ENCODE measurements at regions not wholly inside any gene's neighbourhood (a gene's known extent, or its start where the extent isn't known, plus 50 kb on each side); places are given as distances from the start of the nearest gene placed in this dataset.

DNA sequence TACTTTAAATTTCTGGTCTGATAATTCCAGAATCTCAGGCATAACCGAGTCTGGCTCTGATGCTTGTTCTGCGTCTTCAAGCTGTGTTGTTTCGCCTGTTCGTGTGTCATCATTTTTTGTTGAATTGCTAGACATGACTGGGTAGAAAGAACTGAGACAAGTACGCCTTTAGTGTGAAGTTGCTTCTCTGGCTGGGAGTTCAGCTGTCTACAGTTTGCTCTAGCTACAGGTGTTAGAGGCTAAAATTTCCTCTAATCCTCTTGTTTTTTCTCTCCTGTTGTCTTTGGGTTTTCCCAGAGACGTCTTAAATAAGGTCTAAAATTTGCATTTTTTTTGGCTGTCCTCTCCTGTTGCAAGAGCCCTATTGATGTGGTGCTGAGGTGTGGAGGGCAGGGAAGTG is 100.3 kb downstream of the FAM50B start:
- H3K9me3 Mint-ChIP-seq (ENCODE audit: unreplicated experiment) = peaks cover 13% of the 10 kb centered on the region
- peaks cover 6% of the 10 kb centered on the region for H3K27me3 Mint-ChIP-seq (ENCODE audit: insufficient read depth, unreplicated experiment)
- no peaks in the 10 kb centered on the region for H3K27me3 ChIP-seq (replicated peaks; ENCODE audit: control insufficient read depth, insufficient read depth, low read length)
- no peak overlapping the region for H3K27ac Mint-ChIP-seq (ENCODE audit: unreplicated experiment)
- ChIA-PET POLR2A (no interaction called here), CTCF (no interaction called here)
- H3K4me1 ChIP-seq = no peaks in the 10 kb centered on the region
- H3K4me3 Mint-ChIP-seq (ENCODE audit: unreplicated experiment) = no peak overlapping the region
- no peaks in the 10 kb centered on the region for H3K4me1 Mint-ChIP-seq (ENCODE audit: low read depth, unreplicated experiment)
- no peaks in the 10 kb centered on the region for H3K36me3 Mint-ChIP-seq (ENCODE audit: insufficient read depth, unreplicated experiment)
- no peaks in the 10 kb centered on the region for H3K36me3 ChIP-seq (ENCODE audit: control insufficient read depth, insufficient read depth, low read length)
- no TSS peak for BruUV-seq (replicated peaks)
- no peaks in the 10 kb centered on the region for H3K9me3 ChIP-seq
- intact Hi-C loops (cut with micrococcal nuclease; ENCODE audit: unreplicated experiment) = no loop called here
- no peak for DNase-seq
- no peak overlapping the region for H3K4me3 ChIP-seq (ENCODE audit: low read depth, low read length)
- TF ChIP-seq, protein P1, sequence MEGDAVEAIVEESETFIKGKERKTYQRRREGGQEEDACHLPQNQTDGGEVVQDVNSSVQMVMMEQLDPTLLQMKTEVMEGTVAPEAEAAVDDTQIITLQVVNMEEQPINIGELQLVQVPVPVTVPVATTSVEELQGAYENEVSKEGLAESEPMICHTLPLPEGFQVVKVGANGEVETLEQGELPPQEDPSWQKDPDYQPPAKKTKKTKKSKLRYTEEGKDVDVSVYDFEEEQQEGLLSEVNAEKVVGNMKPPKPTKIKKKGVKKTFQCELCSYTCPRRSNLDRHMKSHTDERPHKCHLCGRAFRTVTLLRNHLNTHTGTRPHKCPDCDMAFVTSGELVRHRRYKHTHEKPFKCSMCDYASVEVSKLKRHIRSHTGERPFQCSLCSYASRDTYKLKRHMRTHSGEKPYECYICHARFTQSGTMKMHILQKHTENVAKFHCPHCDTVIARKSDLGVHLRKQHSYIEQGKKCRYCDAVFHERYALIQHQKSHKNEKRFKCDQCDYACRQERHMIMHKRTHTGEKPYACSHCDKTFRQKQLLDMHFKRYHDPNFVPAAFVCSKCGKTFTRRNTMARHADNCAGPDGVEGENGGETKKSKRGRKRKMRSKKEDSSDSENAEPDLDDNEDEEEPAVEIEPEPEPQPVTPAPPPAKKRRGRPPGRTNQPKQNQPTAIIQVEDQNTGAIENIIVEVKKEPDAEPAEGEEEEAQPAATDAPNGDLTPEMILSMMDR (IDR thresholded peaks at IDR 0.05; ENCODE audit: insufficient read depth in 1 of 2, low read depth in 1 of 2, low read length in 1 of 2, severe bottlenecking in 1 of 2, unreplicated experiment in 1 of 2) = no peak

DNA sequence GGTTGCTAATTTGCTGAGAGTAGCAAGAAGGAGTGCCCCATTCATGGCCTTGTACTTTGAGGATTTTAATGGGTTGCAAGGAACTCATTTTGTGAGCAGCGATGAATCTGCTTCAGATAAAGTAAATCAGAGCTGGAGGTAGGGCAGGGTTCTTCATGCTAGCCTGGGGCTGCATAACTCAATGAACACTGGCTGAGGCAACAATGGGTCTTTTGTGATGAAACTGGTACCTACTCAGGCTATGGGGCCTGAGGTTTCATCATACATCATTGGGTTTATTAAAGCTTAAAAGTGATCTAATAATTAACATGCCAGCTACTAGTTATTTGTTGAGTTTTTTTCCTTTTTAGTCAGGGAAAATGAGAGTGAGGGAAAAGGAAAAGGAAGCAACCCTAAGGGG is 106.9 kb downstream of the FAM50B start:
- no peaks in the 10 kb centered on the region for H3K36me3 ChIP-seq (ENCODE audit: control insufficient read depth, insufficient read depth, low read length)
- POLR2A ChIA-PET = no interaction called here
- H3K4me3 Mint-ChIP-seq (ENCODE audit: unreplicated experiment) = no peak overlapping the region
- no peaks in the 10 kb centered on the region for H3K4me1 ChIP-seq
- H3K9me3 Mint-ChIP-seq (ENCODE audit: unreplicated experiment) = peaks cover 13% of the 10 kb centered on the region
- no peaks in the 10 kb centered on the region for H3K9me3 ChIP-seq
- DNase-seq = no peak
- no peak overlapping the region for H3K27ac Mint-ChIP-seq (ENCODE audit: unreplicated experiment)
- H3K4me3 ChIP-seq (ENCODE audit: low read depth, low read length) = no peak overlapping the region
- no peaks in the 10 kb centered on the region for H3K27me3 Mint-ChIP-seq (ENCODE audit: insufficient read depth, unreplicated experiment)
- no TSS peak for BruUV-seq (replicated peaks)
- no peaks in the 10 kb centered on the region for H3K36me3 Mint-ChIP-seq (ENCODE audit: insufficient read depth, unreplicated experiment)
- TF ChIP-seq, protein P1 (IDR thresholded peaks at IDR 0.05; ENCODE audit: insufficient read depth in 1 of 2, low read depth in 1 of 2, low read length in 1 of 2, severe bottlenecking in 1 of 2, unreplicated experiment in 1 of 2) = no peak
- no peaks in the 10 kb centered on the region for H3K27me3 ChIP-seq (replicated peaks; ENCODE audit: control insufficient read depth, insufficient read depth, low read length)
- H3K4me1 Mint-ChIP-seq (ENCODE audit: low read depth, unreplicated experiment) = no peaks in the 10 kb centered on the region
- intact Hi-C loops (cut with micrococcal nuclease; ENCODE audit: unreplicated experiment) = no loop called here
- CTCF ChIA-PET = no interaction called here

DNA sequence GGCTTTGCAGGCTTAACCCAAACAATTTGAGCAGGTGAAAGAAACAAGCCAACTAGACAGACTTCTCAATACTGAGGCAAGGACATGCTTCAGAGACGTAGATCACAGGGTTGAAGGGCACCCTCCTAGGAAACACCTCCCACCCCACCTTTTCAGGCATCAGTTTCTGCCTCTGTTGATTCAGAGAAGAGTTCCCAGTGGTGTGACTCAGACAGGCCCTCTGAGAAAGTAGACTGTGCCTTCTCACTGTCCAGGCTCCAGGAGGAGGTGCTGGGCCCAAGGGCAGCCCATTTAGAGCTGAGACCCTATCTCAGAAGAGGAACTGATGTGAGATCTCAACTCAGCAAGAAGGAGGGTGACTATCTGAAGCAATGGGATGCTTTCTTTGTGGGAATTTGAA is 108.1 kb downstream of the FAM50B start:
- no peaks in the 10 kb centered on the region for H3K36me3 Mint-ChIP-seq (ENCODE audit: insufficient read depth, unreplicated experiment)
- ChIA-PET POLR2A (no interaction called here), CTCF (no interaction called here)
- no peak overlapping the region for H3K27ac Mint-ChIP-seq (ENCODE audit: unreplicated experiment)
- no peak overlapping the region for H3K4me3 Mint-ChIP-seq (ENCODE audit: unreplicated experiment)
- H3K27me3 Mint-ChIP-seq (ENCODE audit: insufficient read depth, unreplicated experiment) = no peaks in the 10 kb centered on the region
- no peak overlapping the region for H3K4me3 ChIP-seq (ENCODE audit: low read depth, low read length)
- no peak for DNase-seq
- no peaks in the 10 kb centered on the region for H3K4me1 ChIP-seq
- no peaks in the 10 kb centered on the region for H3K27me3 ChIP-seq (replicated peaks; ENCODE audit: control insufficient read depth, insufficient read depth, low read length)
- intact Hi-C loops (cut with micrococcal nuclease; ENCODE audit: unreplicated experiment) = no loop called here
- TF ChIP-seq, protein P1 (IDR thresholded peaks at IDR 0.05; ENCODE audit: insufficient read depth in 1 of 2, low read depth in 1 of 2, low read length in 1 of 2, severe bottlenecking in 1 of 2, unreplicated experiment in 1 of 2) = no peak
- H3K9me3 ChIP-seq = no peaks in the 10 kb centered on the region
- no peaks in the 10 kb centered on the region for H3K4me1 Mint-ChIP-seq (ENCODE audit: low read depth, unreplicated experiment)
- no peaks in the 10 kb centered on the region for H3K36me3 ChIP-seq (ENCODE audit: control insufficient read depth, insufficient read depth, low read length)
- H3K9me3 Mint-ChIP-seq (ENCODE audit: unreplicated experiment) = peaks cover 3% of the 10 kb centered on the region
- BruUV-seq (replicated peaks) = no TSS peak

Measured in Caco-2 (cell line).